PC-3 (cell line): ENCODE measurements at regions not wholly inside any gene's neighbourhood (a gene's known extent, or its start where the extent isn't known, plus 50 kb on each side); places are given as distances from the start of the nearest gene placed in this dataset.

ENCODE experiments used
- CTCF ChIP-seq: fragments of 300-600 bp; sonication (generic); conservative IDR thresholded peaks from 2 replicates; pipeline ENCODE4 v1.5.1; 2017; ENCODE audit warnings: antibody characterized with exemption, low read depth, mild to moderate bottlenecking, low read length
- EZH2 ChIP-seq: fragments of 300-600 bp; sonication (generic); IDR thresholded peaks from one replicate; pipeline ENCODE4 v1.6.1; 2017; ENCODE audit warnings: antibody characterized with exemption, mild to moderate bottlenecking, low read length; ENCODE audit not compliant: unreplicated experiment
- EZH2phosphoT487 ChIP-seq: fragments of 300-600 bp; sonication (generic); IDR thresholded peaks from 2 replicates; pipeline ENCODE4 v1.6.1; 2018; ENCODE audit warnings: mild to moderate bottlenecking, antibody characterized with exemption, low read length, borderline replicate concordance

- no peak for TF ChIP-seq EZH2phosphoT487
- no peak for TF ChIP-seq CTCF
- TF ChIP-seq EZH2, result no peak
Observed at GRCh38 chr14:44780989-44781388, 180.8 kb downstream of the KLHL28 start.
